ENCODE measurements at regions not wholly inside any gene's neighbourhood (a gene's known extent, or its start where the extent isn't known, plus 50 kb on each side); places are given as distances from the start of the nearest gene placed in this dataset.

DNA sequence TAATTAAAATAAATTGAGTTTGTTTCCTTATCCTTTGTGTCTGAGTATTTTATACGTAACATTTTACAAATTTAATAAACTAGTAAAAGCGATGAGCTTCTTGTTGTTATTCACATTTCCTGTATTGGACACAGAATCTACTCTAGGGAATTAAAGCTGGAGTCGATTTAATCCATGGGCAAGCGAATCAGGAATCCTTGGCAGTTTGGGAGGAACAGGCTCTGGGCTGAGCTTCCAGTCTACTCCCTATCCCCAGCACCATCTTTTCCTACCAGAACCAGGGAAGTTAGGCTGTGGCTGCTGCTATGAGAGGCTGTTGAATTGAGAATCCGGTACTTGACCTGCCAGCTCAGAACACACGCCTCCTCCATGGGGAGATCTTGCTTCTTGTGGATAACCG lies 437.3 kb upstream of the TPM1 start:
- H3K4me3 ChIP-seq (ENCODE audit: low read depth, low read length), result no peak overlapping the region
- TF ChIP-seq, protein P1, sequence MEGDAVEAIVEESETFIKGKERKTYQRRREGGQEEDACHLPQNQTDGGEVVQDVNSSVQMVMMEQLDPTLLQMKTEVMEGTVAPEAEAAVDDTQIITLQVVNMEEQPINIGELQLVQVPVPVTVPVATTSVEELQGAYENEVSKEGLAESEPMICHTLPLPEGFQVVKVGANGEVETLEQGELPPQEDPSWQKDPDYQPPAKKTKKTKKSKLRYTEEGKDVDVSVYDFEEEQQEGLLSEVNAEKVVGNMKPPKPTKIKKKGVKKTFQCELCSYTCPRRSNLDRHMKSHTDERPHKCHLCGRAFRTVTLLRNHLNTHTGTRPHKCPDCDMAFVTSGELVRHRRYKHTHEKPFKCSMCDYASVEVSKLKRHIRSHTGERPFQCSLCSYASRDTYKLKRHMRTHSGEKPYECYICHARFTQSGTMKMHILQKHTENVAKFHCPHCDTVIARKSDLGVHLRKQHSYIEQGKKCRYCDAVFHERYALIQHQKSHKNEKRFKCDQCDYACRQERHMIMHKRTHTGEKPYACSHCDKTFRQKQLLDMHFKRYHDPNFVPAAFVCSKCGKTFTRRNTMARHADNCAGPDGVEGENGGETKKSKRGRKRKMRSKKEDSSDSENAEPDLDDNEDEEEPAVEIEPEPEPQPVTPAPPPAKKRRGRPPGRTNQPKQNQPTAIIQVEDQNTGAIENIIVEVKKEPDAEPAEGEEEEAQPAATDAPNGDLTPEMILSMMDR (conservative IDR thresholded peaks at IDR 0.05; ENCODE audit: low read depth, low read length), result no peak
- no peak for DNase-seq (ENCODE audit: low read depth)

GRCh38 chr15:62606376-62607113 lies 436.0 kb upstream of the TPM1 start:
- peak; percentile 97 for DNase-seq (ENCODE audit: low read depth)
- no peak overlapping the region for H3K4me3 ChIP-seq (ENCODE audit: low read depth, low read length)
- TF ChIP-seq, protein P1 (conservative IDR thresholded peaks at IDR 0.05; ENCODE audit: low read depth, low read length), result no peak

DNA sequence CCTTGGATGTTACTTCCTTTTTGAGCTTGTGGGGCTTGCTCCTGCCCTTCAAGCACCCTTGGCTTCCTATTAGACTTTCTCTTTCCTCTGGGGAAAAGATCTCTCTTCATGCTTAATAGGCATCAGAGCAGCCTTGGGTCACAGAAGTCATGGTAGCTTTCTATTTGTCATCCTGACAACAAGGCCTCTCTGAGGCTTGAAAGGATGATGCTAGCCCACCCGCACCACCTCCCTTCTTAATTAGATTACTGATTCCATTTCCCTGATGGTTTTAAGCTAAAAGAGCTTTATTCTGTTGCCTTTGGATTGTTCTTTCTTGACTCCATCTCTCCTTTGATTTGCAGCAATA lies 435.5 kb upstream of the TPM1 start:
- no peak overlapping the region for H3K4me3 ChIP-seq (ENCODE audit: low read depth, low read length)
- TF ChIP-seq, protein P1 (conservative IDR thresholded peaks at IDR 0.05; ENCODE audit: low read depth, low read length), result no peak

GRCh38 chr15:62607643-62608042 lies 434.9 kb upstream of the TPM1 start:
- H3K4me3 ChIP-seq (ENCODE audit: low read depth, low read length), result no peak overlapping the region
- peak; percentile 58 for DNase-seq (ENCODE audit: low read depth)
- TF ChIP-seq, protein P1 (conservative IDR thresholded peaks at IDR 0.05; ENCODE audit: low read depth, low read length), result no peak

More for the DNA sequence above, 435.5 kb upstream of the TPM1 start:
- DNase-seq (ENCODE audit: low read depth), result no peak

GRCh38 chr15:62608369-62608768 lies 434.2 kb upstream of the TPM1 start:
- TF ChIP-seq, protein P1 (conservative IDR thresholded peaks at IDR 0.05; ENCODE audit: low read depth, low read length), result no peak
- H3K4me3 ChIP-seq (ENCODE audit: low read depth, low read length), result no peak overlapping the region
- no peak for DNase-seq (ENCODE audit: low read depth)

DNA sequence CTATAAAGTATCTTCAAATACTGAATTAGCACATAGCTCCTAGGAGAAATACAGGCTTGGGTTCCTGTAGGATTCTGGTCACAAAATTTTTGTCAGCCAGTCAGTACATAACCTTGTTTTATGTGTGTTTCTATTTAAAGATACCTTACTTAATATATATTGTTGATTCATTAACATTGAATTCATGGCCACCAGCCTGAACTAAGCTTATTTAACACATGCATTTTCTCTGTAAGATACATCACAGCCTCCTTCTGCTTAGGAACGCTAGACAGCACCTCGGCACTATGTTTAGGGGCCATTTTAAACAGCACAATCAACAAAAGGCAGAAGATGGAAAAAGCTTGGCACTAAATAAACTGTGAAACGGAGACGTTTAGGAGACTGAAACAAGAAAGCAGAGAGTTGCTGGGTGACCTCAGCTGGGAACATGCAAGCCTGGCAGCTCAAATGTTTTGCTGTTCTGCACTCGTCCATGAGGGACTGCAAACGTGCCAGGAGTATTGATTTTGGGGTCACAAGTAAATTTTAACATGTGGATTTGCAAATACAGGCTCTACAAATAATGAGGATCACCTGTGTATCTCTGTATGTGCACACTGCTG lies 432.2 kb upstream of the TPM1 start:
- TF ChIP-seq, protein P1 (conservative IDR thresholded peaks at IDR 0.05; ENCODE audit: low read depth, low read length), result no peak
- no peak for DNase-seq (ENCODE audit: low read depth)
- no peak overlapping the region for H3K4me3 ChIP-seq (ENCODE audit: low read depth, low read length)

- no peak overlapping the region for H3K4me3 ChIP-seq (ENCODE audit: low read depth, low read length)
- TF ChIP-seq, protein P1 (conservative IDR thresholded peaks at IDR 0.05; ENCODE audit: low read depth, low read length), result no peak
- DNase-seq (ENCODE audit: low read depth), result no peak
Measured at GRCh38 chr15:62611002-62611401, 431.5 kb upstream of the TPM1 start.

All from epithelial cell of proximal tubule (primary cell).